ENCODE measurements at regions not wholly inside any gene's neighbourhood (a gene's known extent, or its start where the extent isn't known, plus 50 kb on each side); places are given as distances from the start of the nearest gene placed in this dataset.

DNA sequence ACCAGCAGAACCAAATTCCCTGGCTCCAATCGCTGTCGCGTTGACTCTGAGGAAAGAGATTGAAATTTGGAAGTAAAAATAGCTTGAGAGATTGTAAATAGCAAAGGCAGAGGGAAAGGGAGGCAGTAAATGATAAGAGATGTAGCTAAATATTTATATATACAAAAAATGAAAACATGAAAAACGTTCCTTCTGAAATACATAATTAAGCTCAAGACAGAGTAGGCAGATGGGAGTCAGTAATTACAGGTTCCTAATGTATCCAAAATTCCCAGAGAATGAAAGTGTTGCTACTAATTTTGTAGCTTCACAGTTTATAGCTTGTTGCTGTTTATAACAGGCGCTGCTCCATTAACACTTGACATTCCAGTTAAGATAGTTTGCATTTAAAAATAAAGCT is 648.7 kb downstream of the KCNA4 start:
- no peak for DNase-seq (ENCODE audit: low read depth in 1 of 2, low spot score in 1 of 2)
- TF ChIP-seq, protein P1, sequence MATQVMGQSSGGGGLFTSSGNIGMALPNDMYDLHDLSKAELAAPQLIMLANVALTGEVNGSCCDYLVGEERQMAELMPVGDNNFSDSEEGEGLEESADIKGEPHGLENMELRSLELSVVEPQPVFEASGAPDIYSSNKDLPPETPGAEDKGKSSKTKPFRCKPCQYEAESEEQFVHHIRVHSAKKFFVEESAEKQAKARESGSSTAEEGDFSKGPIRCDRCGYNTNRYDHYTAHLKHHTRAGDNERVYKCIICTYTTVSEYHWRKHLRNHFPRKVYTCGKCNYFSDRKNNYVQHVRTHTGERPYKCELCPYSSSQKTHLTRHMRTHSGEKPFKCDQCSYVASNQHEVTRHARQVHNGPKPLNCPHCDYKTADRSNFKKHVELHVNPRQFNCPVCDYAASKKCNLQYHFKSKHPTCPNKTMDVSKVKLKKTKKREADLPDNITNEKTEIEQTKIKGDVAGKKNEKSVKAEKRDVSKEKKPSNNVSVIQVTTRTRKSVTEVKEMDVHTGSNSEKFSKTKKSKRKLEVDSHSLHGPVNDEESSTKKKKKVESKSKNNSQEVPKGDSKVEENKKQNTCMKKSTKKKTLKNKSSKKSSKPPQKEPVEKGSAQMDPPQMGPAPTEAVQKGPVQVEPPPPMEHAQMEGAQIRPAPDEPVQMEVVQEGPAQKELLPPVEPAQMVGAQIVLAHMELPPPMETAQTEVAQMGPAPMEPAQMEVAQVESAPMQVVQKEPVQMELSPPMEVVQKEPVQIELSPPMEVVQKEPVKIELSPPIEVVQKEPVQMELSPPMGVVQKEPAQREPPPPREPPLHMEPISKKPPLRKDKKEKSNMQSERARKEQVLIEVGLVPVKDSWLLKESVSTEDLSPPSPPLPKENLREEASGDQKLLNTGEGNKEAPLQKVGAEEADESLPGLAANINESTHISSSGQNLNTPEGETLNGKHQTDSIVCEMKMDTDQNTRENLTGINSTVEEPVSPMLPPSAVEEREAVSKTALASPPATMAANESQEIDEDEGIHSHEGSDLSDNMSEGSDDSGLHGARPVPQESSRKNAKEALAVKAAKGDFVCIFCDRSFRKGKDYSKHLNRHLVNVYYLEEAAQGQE (IDR thresholded peaks at IDR 0.05; ENCODE audit: insufficient replicate concordance, low read depth): no peak
- no peak for TF ChIP-seq SPI1 (IDR thresholded peaks at IDR 0.05; ENCODE audit: borderline replicate concordance, low read depth)
- no peak for TF ChIP-seq POLR2AphosphoS5 (IDR thresholded peaks at IDR 0.05; ENCODE audit: low read depth)
- TF ChIP-seq GABPA (IDR thresholded peaks at IDR 0.05; ENCODE audit: low read depth): no peak
- TF ChIP-seq, protein P2, sequence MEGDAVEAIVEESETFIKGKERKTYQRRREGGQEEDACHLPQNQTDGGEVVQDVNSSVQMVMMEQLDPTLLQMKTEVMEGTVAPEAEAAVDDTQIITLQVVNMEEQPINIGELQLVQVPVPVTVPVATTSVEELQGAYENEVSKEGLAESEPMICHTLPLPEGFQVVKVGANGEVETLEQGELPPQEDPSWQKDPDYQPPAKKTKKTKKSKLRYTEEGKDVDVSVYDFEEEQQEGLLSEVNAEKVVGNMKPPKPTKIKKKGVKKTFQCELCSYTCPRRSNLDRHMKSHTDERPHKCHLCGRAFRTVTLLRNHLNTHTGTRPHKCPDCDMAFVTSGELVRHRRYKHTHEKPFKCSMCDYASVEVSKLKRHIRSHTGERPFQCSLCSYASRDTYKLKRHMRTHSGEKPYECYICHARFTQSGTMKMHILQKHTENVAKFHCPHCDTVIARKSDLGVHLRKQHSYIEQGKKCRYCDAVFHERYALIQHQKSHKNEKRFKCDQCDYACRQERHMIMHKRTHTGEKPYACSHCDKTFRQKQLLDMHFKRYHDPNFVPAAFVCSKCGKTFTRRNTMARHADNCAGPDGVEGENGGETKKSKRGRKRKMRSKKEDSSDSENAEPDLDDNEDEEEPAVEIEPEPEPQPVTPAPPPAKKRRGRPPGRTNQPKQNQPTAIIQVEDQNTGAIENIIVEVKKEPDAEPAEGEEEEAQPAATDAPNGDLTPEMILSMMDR (IDR thresholded peaks at IDR 0.05; ENCODE audit: insufficient read depth, low read length): no peak
- Histone ChIP-seq H3K27ac (replicated peaks) (no peak overlapping the region), H3K27me3 (ENCODE audit: insufficient read depth, poor library complexity, severe bottlenecking) (no peaks in the 10 kb centered on the region), H3K4me3 (replicated peaks; ENCODE audit: insufficient read depth, low read length) (no peak overlapping the region)

GRCh38 chr11:29364006-29364405 is 652.8 kb downstream of the KCNA4 start:
- DNase-seq (ENCODE audit: low read depth in 1 of 2, low spot score in 1 of 2): no peak
- Histone ChIP-seq H3K27ac (replicated peaks) (no peak overlapping the region), H3K4me3 (replicated peaks; ENCODE audit: insufficient read depth, low read length) (no peak overlapping the region), H3K27me3 (ENCODE audit: insufficient read depth, poor library complexity, severe bottlenecking) (no peaks in the 10 kb centered on the region)
- TF ChIP-seq, protein P1 (IDR thresholded peaks at IDR 0.05; ENCODE audit: insufficient replicate concordance, low read depth): no peak
- TF ChIP-seq, protein P2 (IDR thresholded peaks at IDR 0.05; ENCODE audit: insufficient read depth, low read length): no peak
- TF ChIP-seq POLR2AphosphoS5 (IDR thresholded peaks at IDR 0.05; ENCODE audit: low read depth) (no peak), SPI1 (IDR thresholded peaks at IDR 0.05; ENCODE audit: borderline replicate concordance, low read depth) (no peak), GABPA (IDR thresholded peaks at IDR 0.05; ENCODE audit: low read depth) (no peak)

DNA sequence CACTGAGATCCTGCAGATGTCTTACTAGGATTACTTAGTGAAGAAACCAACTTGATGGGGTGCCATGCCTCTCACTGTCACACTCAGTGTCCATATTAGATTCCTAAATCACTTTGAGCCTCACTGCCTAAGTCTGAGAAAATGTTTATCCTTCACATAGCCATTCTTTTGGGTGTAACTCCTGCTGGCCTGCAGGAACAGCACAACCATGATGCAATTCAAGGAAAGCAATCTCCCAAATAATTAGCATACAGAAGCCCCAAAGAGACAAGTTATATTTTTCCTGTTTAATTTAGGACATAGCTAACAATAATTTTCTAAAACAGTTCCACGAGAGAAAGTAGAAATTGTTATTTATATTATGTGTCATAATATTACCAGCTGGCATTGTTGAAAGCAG is 655.5 kb downstream of the KCNA4 start:
- H3K27me3 ChIP-seq (ENCODE audit: insufficient read depth, poor library complexity, severe bottlenecking): no peaks in the 10 kb centered on the region
- no peak overlapping the region for H3K27ac ChIP-seq (replicated peaks)
- no peak for TF ChIP-seq GABPA (IDR thresholded peaks at IDR 0.05; ENCODE audit: low read depth)
- TF ChIP-seq SPI1 (IDR thresholded peaks at IDR 0.05; ENCODE audit: borderline replicate concordance, low read depth): no peak
- no peak for TF ChIP-seq POLR2AphosphoS5 (IDR thresholded peaks at IDR 0.05; ENCODE audit: low read depth)
- TF ChIP-seq, protein P2 (IDR thresholded peaks at IDR 0.05; ENCODE audit: insufficient read depth, low read length): no peak
- TF ChIP-seq, protein P1 (IDR thresholded peaks at IDR 0.05; ENCODE audit: insufficient replicate concordance, low read depth): no peak
- no peak for DNase-seq (ENCODE audit: low read depth in 1 of 2, low spot score in 1 of 2)
- H3K4me3 ChIP-seq (replicated peaks; ENCODE audit: insufficient read depth, low read length): no peak overlapping the region

Measured in HL-60 (cell line).